ENCODE measurements at regions not wholly inside any gene's neighbourhood (a gene's known extent, or its start where the extent isn't known, plus 50 kb on each side); places are given as distances from the start of the nearest gene placed in this dataset.
A peak's percentile ranks its signal among the peaks of the same experiment; 100 is the strongest.

DNA sequence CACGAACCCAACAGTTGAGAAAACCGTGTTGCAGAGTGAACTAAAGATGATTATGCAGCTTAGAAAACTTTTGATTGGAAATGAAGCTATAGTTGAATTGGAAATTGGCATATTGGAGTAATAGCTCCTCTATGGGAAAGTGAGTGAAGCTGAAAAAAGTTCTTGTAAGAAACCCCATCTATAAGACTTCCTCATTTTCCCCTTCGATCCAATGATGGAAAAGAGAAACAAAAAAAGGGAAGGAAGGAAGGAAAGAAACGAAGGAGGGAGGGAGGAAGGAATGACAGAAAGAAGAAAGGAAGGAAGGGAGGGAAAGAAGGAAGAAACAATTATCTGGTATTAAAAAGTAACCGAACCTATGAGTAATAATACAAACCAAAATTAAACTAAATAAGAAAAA, 791.8 kb upstream of the NR2F2 start:
- in situ Hi-C loops (cut with HindIII; ENCODE audit: low pct_unique_long_range_greater_than_20kb, low sequenced_read_pairs): no loop called here
- DNase-seq (ENCODE audit: low read depth): no peak

- in situ Hi-C loops (cut with HindIII; ENCODE audit: low pct_unique_long_range_greater_than_20kb, low sequenced_read_pairs): no loop called here
- DNase-seq (ENCODE audit: low read depth): no peak
Observed at GRCh38 chr15:95541301-95541700, 789.2 kb upstream of the NR2F2 start.

- DNase-seq (ENCODE audit: low read depth): no peak
- in situ Hi-C loops (cut with HindIII; ENCODE audit: low pct_unique_long_range_greater_than_20kb, low sequenced_read_pairs): no loop called here
Observed at GRCh38 chr15:95549168-95549738, 781.2 kb upstream of the NR2F2 start.

DNA sequence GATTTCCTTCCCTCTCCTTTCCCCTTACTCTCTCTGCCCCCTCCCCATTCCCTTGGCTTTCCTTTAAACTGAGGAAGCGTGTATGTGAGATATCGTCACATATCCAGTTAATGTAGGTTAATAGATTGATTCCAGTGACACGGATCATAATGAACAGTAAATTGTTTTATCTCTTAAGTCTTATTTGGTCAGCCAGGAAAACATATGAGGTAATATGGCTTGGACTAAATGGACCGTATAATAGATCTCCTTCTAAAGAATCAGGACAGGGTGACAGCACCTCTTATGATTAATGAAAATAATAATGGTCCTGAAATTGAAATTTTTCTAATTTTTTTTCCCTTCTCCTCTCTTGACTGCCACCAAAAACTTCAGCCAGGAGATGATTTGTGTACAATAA, 779.8 kb upstream of the NR2F2 start:
- in situ Hi-C loops (cut with HindIII; ENCODE audit: low pct_unique_long_range_greater_than_20kb, low sequenced_read_pairs): no loop called here
- no peak for DNase-seq (ENCODE audit: low read depth)

DNA sequence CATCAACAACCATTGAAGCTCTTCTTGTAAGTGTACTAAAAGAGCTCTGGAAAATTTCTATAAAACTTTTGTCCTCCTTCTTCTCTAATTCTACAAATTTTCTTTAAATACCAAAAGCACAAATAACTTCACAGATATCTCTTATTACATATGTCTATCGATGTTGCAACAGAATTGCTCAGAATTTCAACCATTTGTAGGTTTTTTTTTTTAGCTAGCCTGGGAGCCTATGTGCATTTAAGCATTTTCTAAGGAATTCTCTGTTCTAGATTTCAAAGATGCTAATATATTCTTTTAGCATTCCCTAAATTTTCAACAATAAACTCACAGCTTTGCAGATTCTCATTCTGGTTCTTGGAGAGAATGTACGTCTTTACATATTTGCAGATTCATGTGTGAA, 774.3 kb upstream of the NR2F2 start:
- in situ Hi-C loops (cut with HindIII; ENCODE audit: low pct_unique_long_range_greater_than_20kb, low sequenced_read_pairs): no loop called here
- DNase-seq (ENCODE audit: low read depth): no peak

- peak; percentile 91 for DNase-seq (ENCODE audit: low read depth)
Observed at GRCh38 chr15:95556866-95557225, 773.7 kb upstream of the NR2F2 start.

GRCh38 chr15:95557226-95558046, 773.1 kb upstream of the NR2F2 start:
- in situ Hi-C loops (cut with HindIII; ENCODE audit: low pct_unique_long_range_greater_than_20kb, low sequenced_read_pairs): no loop called here
- DNase-seq (ENCODE audit: low read depth): peak; percentile 89

More at GRCh38 chr15:95556866-95557225, 773.7 kb upstream of the NR2F2 start:
- in situ Hi-C loops (cut with HindIII; ENCODE audit: low pct_unique_long_range_greater_than_20kb, low sequenced_read_pairs): no loop called here

- in situ Hi-C loops (cut with HindIII; ENCODE audit: low pct_unique_long_range_greater_than_20kb, low sequenced_read_pairs): no loop called here
- peak; percentile 51 for DNase-seq (ENCODE audit: low read depth)
Observed at GRCh38 chr15:95558131-95558530, 772.4 kb upstream of the NR2F2 start.

DNA sequence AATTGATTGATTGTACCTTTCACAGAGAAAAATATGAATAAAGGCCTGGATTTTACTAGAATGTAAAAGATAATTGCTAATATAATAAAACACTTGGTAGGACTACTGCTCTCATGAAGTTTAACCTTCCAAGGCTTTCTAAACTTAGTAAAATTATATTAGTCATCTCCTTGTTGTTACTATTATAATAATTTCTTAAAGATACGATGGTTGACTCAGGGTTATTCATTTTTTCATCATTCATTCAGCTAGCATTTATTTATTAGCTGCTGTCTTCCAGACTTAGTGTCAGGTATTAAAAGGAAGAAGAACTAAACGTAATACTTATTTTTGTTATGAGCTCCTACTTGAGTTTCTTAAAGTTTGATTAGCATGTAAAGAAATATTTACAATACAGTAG, 771.6 kb upstream of the NR2F2 start:
- DNase-seq (ENCODE audit: low read depth): no peak
- in situ Hi-C loops (cut with HindIII; ENCODE audit: low pct_unique_long_range_greater_than_20kb, low sequenced_read_pairs): no loop called here

DNA sequence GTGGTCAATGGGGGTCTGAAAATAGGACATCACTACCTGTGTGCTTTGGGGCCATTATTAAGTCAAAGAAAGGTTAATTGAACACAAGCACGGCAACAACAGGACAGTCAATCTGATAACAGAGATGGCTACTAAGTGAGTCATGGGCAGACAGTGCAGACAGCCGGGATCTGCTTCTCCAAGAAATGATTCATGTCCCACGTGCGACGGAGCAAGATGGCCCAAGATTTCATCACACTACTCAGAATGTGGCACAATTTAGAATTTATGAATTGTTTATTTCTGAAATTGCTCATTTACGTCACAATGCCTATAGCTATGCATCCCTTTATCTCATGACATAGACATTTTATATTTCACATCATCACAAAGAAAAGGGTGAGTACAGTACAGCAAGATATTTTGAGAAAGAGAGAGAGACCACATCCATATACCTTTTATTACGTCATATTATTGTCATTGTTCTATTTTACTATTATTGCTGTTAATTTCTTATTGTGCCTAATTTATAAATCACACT, 770.6 kb upstream of the NR2F2 start:
- DNase-seq (ENCODE audit: low read depth): peak; percentile 80
- in situ Hi-C loops (cut with HindIII; ENCODE audit: low pct_unique_long_range_greater_than_20kb, low sequenced_read_pairs): no loop called here

- no peak for DNase-seq (ENCODE audit: low read depth)
- in situ Hi-C loops (cut with HindIII; ENCODE audit: low pct_unique_long_range_greater_than_20kb, low sequenced_read_pairs): no loop called here
Observed at GRCh38 chr15:95561463-95561862, 769.0 kb upstream of the NR2F2 start.

DNA sequence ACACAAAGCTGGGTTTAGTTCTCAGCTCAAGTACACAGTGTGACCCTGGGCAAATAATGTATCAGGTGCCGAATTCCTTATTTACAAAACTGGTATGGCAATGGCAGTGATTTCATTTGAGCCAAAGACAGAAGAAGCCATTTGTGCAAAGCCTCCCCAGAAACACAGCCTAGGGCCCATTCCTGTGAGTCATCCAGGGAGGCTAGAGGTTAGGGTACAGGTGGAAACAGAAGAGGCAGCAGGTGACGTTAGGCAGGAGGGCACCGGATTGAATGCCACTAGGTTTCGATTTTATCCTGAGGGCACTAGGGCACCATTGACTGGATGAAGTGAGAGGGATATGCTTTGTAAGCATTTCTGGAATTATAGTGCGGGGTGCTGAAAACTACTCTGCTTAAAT, 766.9 kb upstream of the NR2F2 start:
- in situ Hi-C loops (cut with HindIII; ENCODE audit: low pct_unique_long_range_greater_than_20kb, low sequenced_read_pairs): no loop called here
- DNase-seq (ENCODE audit: low read depth): no peak

- in situ Hi-C loops (cut with HindIII; ENCODE audit: low pct_unique_long_range_greater_than_20kb, low sequenced_read_pairs): no loop called here
- DNase-seq (ENCODE audit: low read depth): no peak
Observed at GRCh38 chr15:95565016-95565600, 765.4 kb upstream of the NR2F2 start.

DNA sequence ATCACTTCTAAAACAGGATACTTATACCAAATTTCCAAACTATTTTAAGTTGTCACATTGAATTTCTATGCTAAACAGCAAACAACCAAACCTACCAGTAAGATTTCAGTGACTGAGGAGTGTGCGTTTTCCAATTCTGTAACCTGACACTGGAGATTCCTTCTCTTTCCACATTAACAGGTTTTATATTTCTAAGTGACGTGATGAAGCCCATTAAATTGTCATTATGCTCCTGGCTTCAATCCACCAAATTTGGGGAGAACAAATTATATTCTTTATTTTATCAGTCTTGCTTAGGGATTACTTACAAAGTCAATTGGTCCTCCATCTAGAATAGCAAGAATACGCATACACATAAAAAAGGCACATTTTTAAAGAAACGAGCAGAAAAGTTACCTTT, 764.8 kb upstream of the NR2F2 start:
- in situ Hi-C loops (cut with HindIII; ENCODE audit: low pct_unique_long_range_greater_than_20kb, low sequenced_read_pairs): no loop called here
- no peak for DNase-seq (ENCODE audit: low read depth)

DNA sequence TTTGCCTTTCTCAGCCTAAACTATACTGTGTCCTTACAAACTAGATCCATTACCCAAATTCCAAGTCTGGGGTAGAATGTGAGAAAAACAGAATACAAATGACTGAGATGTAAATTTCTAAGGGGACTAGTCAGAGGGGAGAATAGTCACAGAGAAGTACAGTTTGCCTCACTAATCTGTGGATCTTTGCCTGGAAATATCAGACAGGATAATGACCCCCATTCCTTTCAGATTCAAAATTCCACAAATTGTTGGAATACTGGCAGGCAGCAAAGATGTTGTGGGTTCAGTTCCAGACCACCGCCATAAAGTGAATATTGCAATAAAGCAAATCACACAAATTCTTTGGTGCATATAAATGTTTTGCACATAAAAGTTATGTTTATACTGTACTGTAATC, 762.8 kb upstream of the NR2F2 start:
- in situ Hi-C loops (cut with HindIII; ENCODE audit: low pct_unique_long_range_greater_than_20kb, low sequenced_read_pairs): no loop called here
- DNase-seq (ENCODE audit: low read depth): no peak

DNA sequence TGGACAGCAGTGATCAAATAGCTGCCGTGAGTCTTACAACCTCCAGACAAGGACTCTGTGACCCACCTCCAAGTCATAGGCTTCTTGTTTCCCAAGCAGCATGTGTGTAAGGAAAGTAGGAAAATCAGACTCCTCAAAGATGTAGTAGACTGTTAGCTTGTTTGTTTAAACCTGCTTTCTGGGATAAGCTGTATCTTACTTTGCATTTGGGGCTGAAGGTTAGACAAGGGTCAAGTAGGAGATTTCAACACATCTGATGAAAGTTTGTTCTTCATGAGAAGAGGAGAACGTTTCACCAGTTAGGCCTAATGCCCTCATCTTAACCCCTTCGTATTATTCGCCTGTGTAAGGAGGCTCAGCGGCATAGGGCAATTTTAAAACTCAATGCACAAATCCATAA, 756.4 kb upstream of the NR2F2 start:
- DNase-seq (ENCODE audit: low read depth): no peak
- in situ Hi-C loops (cut with HindIII; ENCODE audit: low pct_unique_long_range_greater_than_20kb, low sequenced_read_pairs): no loop called here

- in situ Hi-C loops (cut with HindIII; ENCODE audit: low pct_unique_long_range_greater_than_20kb, low sequenced_read_pairs): no loop called here
- DNase-seq (ENCODE audit: low read depth): no peak
Observed at GRCh38 chr15:95577927-95578326, 752.6 kb upstream of the NR2F2 start.

DNA sequence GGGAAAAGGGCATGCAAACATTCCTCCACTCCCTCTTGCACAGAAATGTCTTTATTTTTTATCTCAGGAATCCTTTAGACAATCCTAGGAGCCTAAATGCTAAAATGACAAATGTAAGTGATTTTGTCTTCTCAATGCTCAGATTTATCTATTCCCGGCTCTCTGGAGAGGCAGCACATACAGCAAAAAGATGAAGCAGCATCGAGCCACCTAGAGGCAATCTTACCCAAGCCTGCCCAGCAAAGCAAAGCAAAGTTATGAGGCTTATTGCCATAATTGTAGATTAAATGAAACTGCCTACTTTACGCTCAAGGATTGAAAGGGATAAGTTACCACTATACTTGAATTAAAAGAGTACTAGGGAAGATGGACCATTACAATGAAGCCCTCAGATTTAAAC, 750.4 kb upstream of the NR2F2 start:
- in situ Hi-C loops (cut with HindIII; ENCODE audit: low pct_unique_long_range_greater_than_20kb, low sequenced_read_pairs): no loop called here
- no peak for DNase-seq (ENCODE audit: low read depth)

GRCh38 chr15:95581595-95581994, 748.9 kb upstream of the NR2F2 start:
- DNase-seq (ENCODE audit: low read depth): no peak
- in situ Hi-C loops (cut with HindIII; ENCODE audit: low pct_unique_long_range_greater_than_20kb, low sequenced_read_pairs): no loop called here

- DNase-seq (ENCODE audit: low read depth): no peak
Observed at GRCh38 chr15:95584088-95584487, 746.4 kb upstream of the NR2F2 start.

More at GRCh38 chr15:95584088-95584487, 746.4 kb upstream of the NR2F2 start:
- in situ Hi-C loops (cut with HindIII; ENCODE audit: low pct_unique_long_range_greater_than_20kb, low sequenced_read_pairs): no loop called here

All from Caki2 (cell line).